Trophoblast cell (in vitro differentiated cells and primary cell): ENCODE measurements at regions not wholly inside any gene's neighbourhood (a gene's known extent, or its start where the extent isn't known, plus 50 kb on each side); places are given as distances from the start of the nearest gene placed in this dataset.

Source experiments
- DNase-seq, 2 donors: peaks; one replicate each; pipeline ENCODE4 v3.0.0-alpha.2; 2016
- H2AFZ ChIP-seq: 2 replicates; pipeline ENCODE4 v1.6.1; 2013; ENCODE audit warnings: low read length, moderate library complexity, mild to moderate bottlenecking; ENCODE audit not compliant: insufficient read depth, poor library complexity
- H2AK5ac ChIP-seq: 2 replicates; pipeline ENCODE4 v1.6.1; 2013; ENCODE audit warnings: mild to moderate bottlenecking, low read length
- H2BK120ac ChIP-seq: 2 replicates; pipeline ENCODE4 v1.6.1; 2013; ENCODE audit warnings: low read length, mild to moderate bottlenecking, moderate library complexity; ENCODE audit not compliant: insufficient read depth, poor library complexity
- H2BK12ac ChIP-seq: 2 replicates; pipeline ENCODE4 v1.6.1; 2013; ENCODE audit warnings: mild to moderate bottlenecking, low read length, moderate library complexity
- H2BK5ac ChIP-seq: 2 replicates; pipeline ENCODE4 v1.6.1; 2013; ENCODE audit warnings: low read length, low read depth, moderate library complexity, mild to moderate bottlenecking; ENCODE audit not compliant: poor library complexity
- H3K14ac ChIP-seq: 2 replicates; pipeline ENCODE4 v1.6.1; 2013; ENCODE audit warnings: mild to moderate bottlenecking, low read length
- H3K18ac ChIP-seq: 2 replicates; pipeline ENCODE4 v1.6.1; 2013; ENCODE audit warnings: mild to moderate bottlenecking, low read length
- H3K23ac ChIP-seq: 2 replicates; pipeline ENCODE4 v1.6.1; 2013; ENCODE audit warnings: low read length
- H3K27ac ChIP-seq: 2 replicates; pipeline ENCODE4 v1.5.1; 2013; ENCODE audit warnings: low read depth, mild to moderate bottlenecking, inconsistent platforms, low read length, moderate library complexity
- H3K27me3 ChIP-seq: 2 replicates; pipeline ENCODE4 v1.6.1; 2013; ENCODE audit warnings: inconsistent platforms, mild to moderate bottlenecking, low read length, moderate library complexity; ENCODE audit not compliant: insufficient read depth
- H3K36me3 ChIP-seq, 2 experiments: 1 replicate in 1 of 2; 2 replicates in 1 of 2; pipeline ENCODE4 v1.6.1; 2013; ENCODE audit warnings: low read length in 2 of 2, mild to moderate bottlenecking in 2 of 2, moderate library complexity in 1 of 2; ENCODE audit not compliant: insufficient read depth in 2 of 2, control insufficient read depth in 1 of 2
- H3K4ac ChIP-seq: 2 replicates; pipeline ENCODE4 v1.6.1; 2013; ENCODE audit warnings: low read depth, mild to moderate bottlenecking, low read length, moderate library complexity
- H3K4me1 ChIP-seq, 2 experiments: 1 replicate in 1 of 2; 2 replicates in 1 of 2; pipeline ENCODE4 v1.6.1; 2013; ENCODE audit warnings: low read length in 2 of 2, mild to moderate bottlenecking in 2 of 2, moderate library complexity in 1 of 2; ENCODE audit not compliant: insufficient read depth in 2 of 2, control insufficient read depth in 1 of 2
- H3K4me2 ChIP-seq: 2 replicates; pipeline ENCODE4 v1.6.1; 2013; ENCODE audit warnings: inconsistent platforms, mild to moderate bottlenecking, low read length, moderate library complexity
- H3K4me3 ChIP-seq: 2 replicates; pipeline ENCODE4 v1.5.1; 2013; ENCODE audit warnings: mild to moderate bottlenecking, low read depth, low read length, inconsistent platforms
- H3K79me1 ChIP-seq: one replicate; pipeline ENCODE4 v1.6.1; 2013; ENCODE audit warnings: low read length
- H3K79me2 ChIP-seq: 2 replicates; pipeline ENCODE4 v1.6.1; 2013; ENCODE audit warnings: low read length, mild to moderate bottlenecking; ENCODE audit not compliant: control insufficient read depth, insufficient read depth, poor library complexity
- H3K9ac ChIP-seq: 2 replicates; pipeline ENCODE4 v1.6.1; 2013; ENCODE audit warnings: mild to moderate bottlenecking, low read length
- H3K9me3 ChIP-seq: 2 replicates; pipeline ENCODE4 v1.6.1; 2013; ENCODE audit warnings: low read depth, mild to moderate bottlenecking, control low read depth, inconsistent platforms, low read length; ENCODE audit not compliant: insufficient read depth
- H4K12ac ChIP-seq: 2 replicates; pipeline ENCODE4 v1.6.1; 2013; ENCODE audit warnings: low read depth, mild to moderate bottlenecking, low read length, moderate library complexity
- H4K8ac ChIP-seq: 2 replicates; pipeline ENCODE4 v1.6.1; 2013; ENCODE audit warnings: low read depth, mild to moderate bottlenecking, low read length, moderate library complexity
- H4K91ac ChIP-seq: one replicate; pipeline ENCODE4 v1.6.1; 2013; ENCODE audit warnings: low read depth, mild to moderate bottlenecking, low read length, moderate library complexity
- WGBS: extraction: QIAGEN DNeasy Blood & Tissue Kit; methylation state at CpG from one replicate; pipeline ENCODE4 v1.1.7; 2013; ENCODE audit warnings: missing lambda C conversion rate; ENCODE audit not compliant: insufficient read length, insufficient coverage; ENCODE audit errors: extremely low coverage; 5-methylcytosine and 5-hydroxymethylcytosine counted together

GRCh38 chr1:47684964-47685762 is 247.3 kb downstream of the FOXD2 start:
- Histone ChIP-seq H2AK5ac (no peak overlapping the region), H4K12ac (no peak overlapping the region), H3K23ac (no peak overlapping the region), H4K8ac (no peak overlapping the region), H3K79me2 (no peaks in the 10 kb centered on the region), H3K27ac (no peak overlapping the region), H4K91ac (no peak overlapping the region), H3K4me3 (no peak overlapping the region), H3K14ac (no peak overlapping the region), H3K4me2 (no peak overlapping the region), H3K36me3 (no peaks in the 10 kb centered on the region), H3K4ac (no peak overlapping the region), H2BK120ac (no peak overlapping the region), H3K4me1 (no peaks in the 10 kb centered on the region), H2BK12ac (no peak overlapping the region), H3K9ac (no peak overlapping the region), H3K9me3 (no peaks in the 10 kb centered on the region), H3K18ac (no peak overlapping the region), H2AFZ (no peak overlapping the region), H2BK5ac (no peak overlapping the region), H3K79me1 (no peaks in the 10 kb centered on the region), H3K27me3 (no peaks in the 10 kb centered on the region)
- 100% methylated on average over 1 of the region's 11 CpGs for WGBS
- DNase-seq: no peak

GRCh38 chr1:47685763-47686066 is 247.9 kb downstream of the FOXD2 start:
- Histone ChIP-seq H2AK5ac (no peak overlapping the region), H3K23ac (no peak overlapping the region), H3K27ac (no peak overlapping the region), H2AFZ (no peak overlapping the region), H3K4me2 (no peak overlapping the region), H4K12ac (no peak overlapping the region), H2BK12ac (no peak overlapping the region), H2BK120ac (no peak overlapping the region), H3K18ac (no peak overlapping the region), H3K4me3 (no peak overlapping the region), H3K9me3 (no peaks in the 10 kb centered on the region), H2BK5ac (no peak overlapping the region), H3K4me1 (no peaks in the 10 kb centered on the region), H3K4ac (no peak overlapping the region), H3K79me1 (no peaks in the 10 kb centered on the region), H3K36me3 (no peaks in the 10 kb centered on the region), H3K79me2 (no peaks in the 10 kb centered on the region), H4K8ac (no peak overlapping the region), H3K27me3 (no peaks in the 10 kb centered on the region), H4K91ac (no peak overlapping the region), H3K9ac (no peak overlapping the region), H3K14ac (no peak overlapping the region)
- no CpG with 5 or more reads among the region's 2 CpGs for WGBS
- no peak for DNase-seq

- Histone ChIP-seq H3K4me2 (no peak overlapping the region), H3K9me3 (no peaks in the 10 kb centered on the region), H2AK5ac (no peak overlapping the region), H3K9ac (no peak overlapping the region), H3K79me1 (no peaks in the 10 kb centered on the region), H3K23ac (no peak overlapping the region), H2AFZ (no peak overlapping the region), H4K91ac (no peak overlapping the region), H4K12ac (no peak overlapping the region), H3K4ac (no peak overlapping the region), H3K4me1 (no peaks in the 10 kb centered on the region), H2BK5ac (no peak overlapping the region), H3K79me2 (no peaks in the 10 kb centered on the region), H3K18ac (no peak overlapping the region), H3K27ac (no peak overlapping the region), H4K8ac (no peak overlapping the region), H3K36me3 (no peaks in the 10 kb centered on the region), H3K14ac (no peak overlapping the region), H2BK120ac (no peak overlapping the region), H2BK12ac (no peak overlapping the region), H3K4me3 (no peak overlapping the region), H3K27me3 (no peaks in the 10 kb centered on the region)
- WGBS: no CpG with 5 or more reads among the region's 15 CpGs
- DNase-seq: no peak
Observed at GRCh38 chr1:47686731-47687630, 249.1 kb downstream of the FOXD2 start.

GRCh38 chr1:47687631-47688460 is 250.0 kb downstream of the FOXD2 start:
- Histone ChIP-seq H3K27me3 (no peaks in the 10 kb centered on the region), H2BK12ac (no peak overlapping the region), H3K4ac (no peak overlapping the region), H3K79me2 (no peaks in the 10 kb centered on the region), H3K4me3 (no peak overlapping the region), H4K91ac (no peak overlapping the region), H3K4me1 (no peaks in the 10 kb centered on the region), H2BK120ac (no peak overlapping the region), H3K9me3 (no peaks in the 10 kb centered on the region), H3K4me2 (no peak overlapping the region), H3K14ac (no peak overlapping the region), H3K23ac (no peak overlapping the region), H2BK5ac (no peak overlapping the region), H2AFZ (no peak overlapping the region), H3K18ac (no peak overlapping the region), H3K36me3 (no peaks in the 10 kb centered on the region), H3K9ac (no peak overlapping the region), H3K79me1 (no peaks in the 10 kb centered on the region), H3K27ac (no peak overlapping the region), H2AK5ac (no peak overlapping the region), H4K12ac (no peak overlapping the region), H4K8ac (no peak overlapping the region)
- DNase-seq: no peak
- no CpG with 5 or more reads among the region's 24 CpGs for WGBS
